ENCODE measurements at regions not wholly inside any gene's neighbourhood (a gene's known extent, or its start where the extent isn't known, plus 50 kb on each side); places are given as distances from the start of the nearest gene placed in this dataset.

GRCh38 chr3:135751991-135752390, 213.5 kb upstream of the PPP2R3A start:
- Histone ChIP-seq H3K4me2 (ENCODE audit: low read length) (no peak overlapping the region), H3K9ac (ENCODE audit: low read length) (no peak overlapping the region), H3K79me2 (replicated peaks; ENCODE audit: insufficient read depth, low read length) (no peaks in the 10 kb centered on the region), H3K9me3 (ENCODE audit: low read length) (no peaks in the 10 kb centered on the region), H3K27me3 (ENCODE audit: insufficient read depth, low read depth, low read length) (no peaks in the 10 kb centered on the region), H3K9me2 (ENCODE audit: insufficient read depth, low read length) (no peaks in the 10 kb centered on the region), H2AFZ (ENCODE audit: low read depth, low read length) (no peak overlapping the region), H4K20me1 (ENCODE audit: insufficient read depth) (no peaks in the 10 kb centered on the region), H3K27ac (ENCODE audit: low read length) (no peak overlapping the region), H3K4me3 (ENCODE audit: low read length) (no peak overlapping the region), H3F3A (ENCODE audit: insufficient read depth, low read length, poor library complexity, severe bottlenecking) (no peaks in the 10 kb centered on the region), H3K36me3 (ENCODE audit: insufficient read depth, low read length) (no peaks in the 10 kb centered on the region)
- TF ChIP-seq REST (IDR thresholded peaks at IDR 0.05; ENCODE audit: borderline replicate concordance) (no peak), EP300 (conservative IDR thresholded peaks at IDR 0.05; ENCODE audit: poor library complexity, severe bottlenecking) (no peak), CTCF (IDR thresholded peaks at IDR 0.05; ENCODE audit: poor library complexity, severe bottlenecking) (no peak), TAF1 (IDR thresholded peaks at IDR 0.05; ENCODE audit: low read depth) (no peak), MXI1 (conservative IDR thresholded peaks at IDR 0.05; ENCODE audit: poor library complexity, severe bottlenecking) (no peak), RAD21 (conservative IDR thresholded peaks at IDR 0.05) (no peak), POLR2AphosphoS5 (IDR thresholded peaks at IDR 0.05) (no peak), EZH2 (IDR thresholded peaks at IDR 0.05; ENCODE audit: borderline replicate concordance, insufficient read depth, low read length, poor library complexity, severe bottlenecking) (no peak), SMC3 (conservative IDR thresholded peaks at IDR 0.05; ENCODE audit: poor library complexity) (no peak)

GRCh38 chr3:135752851-135753250, 212.7 kb upstream of the PPP2R3A start:
- Histone ChIP-seq H3K27me3 (ENCODE audit: insufficient read depth, low read depth, low read length) (no peaks in the 10 kb centered on the region), H3K27ac (ENCODE audit: low read length) (no peak overlapping the region), H3K36me3 (ENCODE audit: insufficient read depth, low read length) (no peaks in the 10 kb centered on the region), H3K9ac (ENCODE audit: low read length) (no peak overlapping the region), H4K20me1 (ENCODE audit: insufficient read depth) (no peaks in the 10 kb centered on the region), H3F3A (ENCODE audit: insufficient read depth, low read length, poor library complexity, severe bottlenecking) (no peaks in the 10 kb centered on the region), H3K4me2 (ENCODE audit: low read length) (no peak overlapping the region), H2AFZ (ENCODE audit: low read depth, low read length) (no peak overlapping the region), H3K79me2 (replicated peaks; ENCODE audit: insufficient read depth, low read length) (no peaks in the 10 kb centered on the region), H3K4me3 (ENCODE audit: low read length) (no peak overlapping the region), H3K9me3 (ENCODE audit: low read length) (no peaks in the 10 kb centered on the region), H3K9me2 (ENCODE audit: insufficient read depth, low read length) (no peaks in the 10 kb centered on the region)
- TF ChIP-seq EZH2 (IDR thresholded peaks at IDR 0.05; ENCODE audit: borderline replicate concordance, insufficient read depth, low read length, poor library complexity, severe bottlenecking) (no peak), EP300 (conservative IDR thresholded peaks at IDR 0.05; ENCODE audit: poor library complexity, severe bottlenecking) (no peak), REST (IDR thresholded peaks at IDR 0.05; ENCODE audit: borderline replicate concordance) (no peak), CTCF (IDR thresholded peaks at IDR 0.05; ENCODE audit: poor library complexity, severe bottlenecking) (no peak), RAD21 (conservative IDR thresholded peaks at IDR 0.05) (no peak), TAF1 (IDR thresholded peaks at IDR 0.05; ENCODE audit: low read depth) (no peak), MXI1 (conservative IDR thresholded peaks at IDR 0.05; ENCODE audit: poor library complexity, severe bottlenecking) (no peak), SMC3 (conservative IDR thresholded peaks at IDR 0.05; ENCODE audit: poor library complexity) (no peak), POLR2AphosphoS5 (IDR thresholded peaks at IDR 0.05) (no peak)

Data from neural cell (in vitro differentiated cells).